GM18868 (cell line): ENCODE measurements at regions not wholly inside any gene's neighbourhood (a gene's known extent, or its start where the extent isn't known, plus 50 kb on each side); places are given as distances from the start of the nearest gene placed in this dataset.
"Not testable (repeated sequence)": the region's sequence is repeated elsewhere in the genome, so short reads cannot be mapped to it uniquely, and the experiment has no call there.

Experiments used
- ATAC-seq: cut with Tn5 transposase; IDR thresholded peaks from one replicate; pipeline ENCODE4 v1.9.1; 2021; ENCODE audit warnings: mild to moderate bottlenecking, moderate library complexity; ENCODE audit not compliant: unreplicated experiment

DNA sequence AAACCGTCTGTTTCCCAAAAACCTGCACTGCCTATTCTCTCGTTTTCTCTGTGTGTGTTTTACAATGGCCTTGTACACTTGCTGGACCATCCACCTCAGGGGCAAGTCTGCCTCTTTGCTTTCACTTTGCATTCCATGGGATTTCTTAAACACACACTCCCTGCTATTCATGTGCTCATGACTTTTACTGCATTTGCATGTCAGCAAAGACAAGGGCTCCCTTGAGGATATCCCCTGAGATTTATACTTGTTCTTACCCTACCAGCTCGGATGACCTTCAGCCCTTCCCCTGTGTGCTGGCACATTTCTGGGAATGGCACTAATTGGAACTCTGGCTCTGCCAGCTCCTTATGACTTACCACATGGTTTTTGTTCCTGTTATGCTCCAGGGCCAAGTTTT is 386.9 kb downstream of the AMY1C start:
- ATAC-seq = no peak

- no peak for ATAC-seq
Measured at GRCh38 chr1:104156738-104157137, 407.0 kb downstream of the AMY1C start.

GRCh38 chr1:104163912-104164476 is 414.3 kb downstream of the AMY1C start:
- peak; percentile 47 for ATAC-seq

- ATAC-seq = no peak
Measured at GRCh38 chr1:104172243-104172681, 422.6 kb downstream of the AMY1C start.

DNA sequence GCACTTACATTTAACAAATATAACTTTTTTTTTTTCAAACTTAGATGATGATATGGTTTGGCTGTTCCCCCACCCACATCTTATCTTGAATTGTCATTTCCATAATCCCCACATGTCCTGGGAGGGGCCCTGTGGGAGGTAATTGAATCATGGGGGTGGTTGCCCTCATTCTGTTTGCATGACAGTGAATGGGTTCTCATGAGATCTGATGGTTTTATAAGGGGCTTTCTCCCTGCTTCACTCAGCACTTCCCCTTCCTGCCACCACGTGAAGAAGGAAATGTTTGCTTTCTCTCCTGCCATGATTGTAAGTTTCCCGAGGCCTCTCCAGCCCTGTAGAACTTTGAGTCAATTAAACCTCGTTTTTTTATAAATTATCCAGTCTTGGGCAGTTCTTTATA is 432.6 kb downstream of the AMY1C start:
- ATAC-seq = no peak

DNA sequence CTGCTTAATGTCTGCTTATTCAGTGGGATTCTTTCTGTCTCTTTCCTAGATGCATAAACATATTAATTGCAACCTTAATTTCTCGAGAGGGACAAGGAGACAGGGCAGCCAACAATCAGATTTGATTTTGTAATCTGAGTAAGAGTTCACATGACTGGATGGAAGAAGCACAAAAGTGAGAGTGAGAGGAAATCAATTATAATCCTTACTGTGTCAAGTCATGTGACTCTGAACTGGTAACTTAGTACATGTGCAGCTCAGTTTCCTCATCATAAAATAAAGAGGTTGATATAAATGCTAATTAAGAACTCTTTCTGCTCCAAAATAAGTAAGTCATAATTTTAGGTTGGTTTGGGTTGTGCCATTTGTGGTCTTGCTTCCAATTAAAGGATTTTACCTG is 439.5 kb downstream of the AMY1C start:
- no peak for ATAC-seq

DNA sequence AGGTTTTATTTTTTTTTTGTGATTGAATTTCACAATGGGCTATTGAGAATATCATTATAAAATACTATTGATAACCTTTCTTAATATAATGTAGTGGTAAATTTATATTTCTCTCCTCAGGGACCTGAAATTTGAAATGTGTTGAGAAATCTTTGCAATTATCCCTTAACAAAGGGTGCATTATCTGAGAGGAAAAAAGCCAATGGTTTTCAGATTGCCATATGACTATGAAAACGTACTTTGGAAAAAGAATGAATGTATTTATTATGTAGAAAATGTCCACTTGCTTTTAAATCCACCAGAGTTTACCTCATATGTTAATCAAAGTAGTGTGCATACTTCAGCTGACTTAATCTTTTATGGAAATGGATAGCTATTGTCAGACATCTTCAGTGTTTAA is 441.1 kb downstream of the AMY1C start:
- ATAC-seq = no peak

GRCh38 chr1:104195395-104195794 is 445.7 kb downstream of the AMY1C start:
- no peak for ATAC-seq

DNA sequence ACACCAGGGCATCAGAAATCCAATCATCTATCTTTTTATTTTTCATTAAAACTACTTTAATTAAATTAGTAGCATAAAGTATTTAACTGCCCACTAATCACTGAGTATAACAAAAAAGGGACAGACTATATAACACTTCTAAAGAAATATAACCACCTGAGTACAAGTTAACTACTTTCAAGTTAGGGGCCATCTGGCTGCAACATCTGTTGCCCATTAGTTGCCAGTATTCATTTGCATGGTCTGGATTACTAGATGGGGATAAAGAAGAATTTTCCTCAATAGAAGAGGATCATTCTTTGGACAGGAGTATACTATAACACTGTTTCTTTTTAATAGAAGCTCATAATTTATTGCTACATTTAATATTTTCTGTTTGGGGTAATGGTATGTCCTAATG is 446.4 kb downstream of the AMY1C start:
- ATAC-seq = no peak

GRCh38 chr1:104197516-104197915 is 447.8 kb downstream of the AMY1C start:
- ATAC-seq = no peak

GRCh38 chr1:104212239-104212638 is 462.5 kb downstream of the AMY1C start:
- no peak for ATAC-seq

DNA sequence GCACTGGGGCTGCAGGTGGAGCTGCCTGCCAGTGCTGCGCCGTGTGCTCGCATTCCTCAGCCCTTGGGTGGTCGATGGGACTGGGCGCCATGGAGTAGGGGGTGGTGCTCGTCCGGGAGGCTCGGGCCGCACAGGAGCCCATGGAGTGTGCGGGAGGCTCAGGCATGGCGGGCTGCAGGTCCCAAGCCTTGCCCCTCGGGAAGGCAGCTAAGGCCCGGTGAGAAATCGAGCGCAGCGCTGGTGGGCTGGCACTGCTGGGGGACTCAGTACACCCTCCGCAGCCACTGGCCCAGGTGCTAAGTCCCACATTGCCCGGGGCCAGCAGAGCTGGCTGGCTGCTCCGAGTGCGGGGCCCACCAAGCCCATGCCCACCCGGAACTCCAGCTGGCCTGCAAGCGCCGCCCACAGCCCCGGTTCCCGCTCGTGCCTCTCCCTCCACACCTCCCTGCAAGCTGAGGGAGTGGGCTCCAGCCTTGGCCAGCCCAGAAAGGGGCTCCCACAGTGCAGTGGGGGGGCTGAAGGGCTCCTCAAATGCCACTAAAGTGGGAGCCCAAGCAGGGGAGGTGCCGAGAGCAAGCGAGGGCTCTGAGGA is 467.8 kb downstream of the AMY1C start:
- not testable (repeated sequence) for ATAC-seq

DNA sequence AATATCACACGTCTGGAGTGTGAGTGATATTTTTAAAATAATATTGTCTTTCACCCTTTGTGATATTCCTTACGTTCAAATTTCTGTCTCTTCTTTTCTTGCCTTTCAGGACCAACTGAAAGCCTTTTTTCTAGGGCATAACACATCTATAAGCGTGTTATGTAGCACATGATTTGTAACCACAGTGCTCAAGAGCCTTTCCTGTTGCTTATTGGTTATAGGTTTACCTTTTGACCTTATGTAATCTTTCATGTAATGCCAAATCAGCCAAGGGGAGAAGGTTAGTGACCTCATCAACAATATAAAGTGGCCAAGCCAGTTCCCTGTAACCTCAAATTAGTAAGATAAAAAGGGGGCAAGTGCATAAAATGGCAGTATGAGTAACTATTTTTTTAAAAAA is 480.2 kb downstream of the AMY1C start:
- ATAC-seq = no peak

DNA sequence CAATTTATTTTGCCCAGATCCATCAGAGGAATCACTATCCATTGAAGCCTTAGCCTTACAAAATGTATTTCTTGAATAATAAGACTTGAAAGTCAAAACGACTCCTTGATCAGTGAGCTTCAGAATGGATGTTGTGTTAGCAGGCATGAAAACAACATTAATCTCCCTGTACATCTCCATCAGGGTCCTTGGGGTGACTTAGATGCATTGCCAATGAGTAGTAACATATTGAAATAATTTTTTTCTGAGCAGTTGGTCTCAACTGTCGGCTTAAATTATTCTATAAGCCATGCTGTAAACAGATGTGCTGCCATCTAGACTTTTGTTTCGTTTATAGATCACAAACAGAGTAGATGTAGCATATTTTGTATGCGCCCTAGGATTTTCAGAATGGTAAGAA is 482.0 kb downstream of the AMY1C start:
- ATAC-seq = no peak

GRCh38 chr1:104235141-104235540 is 485.4 kb downstream of the AMY1C start:
- ATAC-seq = no peak

GRCh38 chr1:104238991-104239390 is 489.3 kb downstream of the AMY1C start:
- ATAC-seq = no peak

- ATAC-seq = no peak
Measured at GRCh38 chr1:104248385-104248784, 498.7 kb downstream of the AMY1C start.

GRCh38 chr1:104259481-104259880 is 509.8 kb downstream of the AMY1C start:
- no peak for ATAC-seq

DNA sequence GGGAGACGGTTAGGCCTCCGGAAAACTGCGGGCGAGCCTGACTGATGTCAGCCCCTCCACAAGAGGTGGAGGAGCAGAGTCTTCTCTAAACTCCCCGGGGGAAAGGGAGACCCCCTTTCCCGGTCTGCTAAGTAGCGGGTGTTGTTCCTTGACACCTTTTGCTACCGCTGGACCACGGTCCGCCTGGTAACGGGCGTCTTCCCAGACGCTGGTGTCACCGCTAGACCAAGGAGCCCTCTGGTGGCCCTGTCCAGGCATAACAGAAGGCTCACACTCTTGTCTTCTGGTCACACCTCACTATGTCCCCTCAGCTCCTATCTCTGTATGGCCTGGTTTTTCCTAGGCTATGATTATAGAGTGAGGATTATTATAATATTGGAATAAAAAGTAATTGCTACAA is 513.4 kb downstream of the AMY1C start:
- ATAC-seq = not testable (repeated sequence)

DNA sequence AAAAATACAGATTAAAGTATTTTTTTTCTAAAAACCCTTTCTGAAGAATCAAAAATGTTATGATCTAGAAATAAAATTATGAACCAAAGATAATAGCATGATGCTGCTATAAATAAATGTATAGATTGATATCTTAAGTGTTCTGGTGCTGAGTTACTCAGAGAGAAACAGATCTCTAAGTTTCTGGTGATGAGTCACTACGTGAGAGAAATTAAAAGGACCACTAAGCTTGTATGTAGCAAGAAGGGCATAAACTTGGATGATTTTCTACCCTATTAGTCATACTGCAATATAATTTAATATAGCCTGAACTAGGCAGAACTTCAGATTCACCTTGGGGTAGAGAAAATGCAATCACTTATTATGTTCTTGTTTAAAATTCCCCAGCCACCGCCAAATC is 514.8 kb downstream of the AMY1C start:
- ATAC-seq = no peak

GRCh38 chr1:104265163-104265562 is 515.5 kb downstream of the AMY1C start:
- ATAC-seq = no peak

- peak; percentile 91 for ATAC-seq
Measured at GRCh38 chr1:104266612-104267011, 516.9 kb downstream of the AMY1C start.

DNA sequence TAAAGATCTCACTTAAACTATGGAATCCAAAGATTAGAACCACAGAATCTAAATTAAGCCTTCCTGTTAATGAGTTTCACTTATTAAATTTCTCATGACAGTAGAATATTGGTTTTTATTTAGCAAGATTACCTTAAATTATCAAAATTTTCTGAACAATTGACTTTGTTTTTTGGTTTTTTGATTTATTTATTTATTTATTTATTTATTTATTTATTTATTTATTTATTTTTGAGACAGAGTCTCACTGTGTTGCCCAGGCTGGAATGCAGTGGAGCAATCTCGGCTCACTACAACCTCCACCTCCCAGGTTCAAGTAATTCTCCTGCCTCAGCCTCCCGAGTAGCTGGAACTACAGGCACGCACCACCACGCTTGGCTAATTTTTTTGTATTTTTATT is 538.6 kb downstream of the AMY1C start:
- ATAC-seq = not testable (repeated sequence)
